Breast epithelium (tissue), 3 donors: ENCODE measurements at regions not wholly inside any gene's neighbourhood (a gene's known extent, or its start where the extent isn't known, plus 50 kb on each side); places are given as distances from the start of the nearest gene placed in this dataset.

Experiments used
- CTCF ChIP-seq, 3 donors: fragments of 450-650 bp; IDR thresholded peaks; one replicate each; pipeline ENCODE4 v1.5.1; 2016 to 2017; ENCODE audit warnings: antibody characterized with exemption in 3 of 3, mild to moderate bottlenecking in 3 of 3, moderate library complexity in 3 of 3
- POLR2A ChIP-seq: fragments of 450-650 bp; IDR thresholded peaks from one replicate; pipeline ENCODE4 v1.6.1; 2016; ENCODE audit warnings: antibody characterized with exemption, mild to moderate bottlenecking, moderate library complexity

- no peak for TF ChIP-seq CTCF (IDR thresholded peaks at IDR 0.05)
- TF ChIP-seq POLR2A: no peak
Observed at GRCh38 chr16:16877061-16877460, 498.1 kb downstream of the NPIPA7 start.
